ENCODE measurements at regions not wholly inside any gene's neighbourhood (a gene's known extent, or its start where the extent isn't known, plus 50 kb on each side); places are given as distances from the start of the nearest gene placed in this dataset.

GRCh38 chr3:55288657-55289056 is 198.4 kb downstream of the WNT5A start:
- H3K4me3 ChIP-seq = no peak overlapping the region
- no peaks in the 10 kb centered on the region for H3K9me3 ChIP-seq
- H3K27me3 ChIP-seq = no peaks in the 10 kb centered on the region
- no peak for DNase-seq
- no peaks in the 10 kb centered on the region for H3K36me3 ChIP-seq
- no peak for TF ChIP-seq CTCF (IDR thresholded peaks at IDR 0.05)
- H3K4me1 ChIP-seq = no peaks in the 10 kb centered on the region
- H3K27ac ChIP-seq = no peak overlapping the region
- no peak overlapping the region for H3K9ac ChIP-seq (ENCODE audit: low read depth in 2 of 2, low read length in 2 of 2)
- intact Hi-C loops (cut with DNase I) = no loop called here

- DNase-seq = no peak
- Histone ChIP-seq H3K4me1 (no peaks in the 10 kb centered on the region), H3K9ac (ENCODE audit: low read depth in 2 of 2, low read length in 2 of 2) (no peak overlapping the region), H3K27me3 (no peaks in the 10 kb centered on the region), H3K36me3 (no peaks in the 10 kb centered on the region), H3K9me3 (no peaks in the 10 kb centered on the region), H3K27ac (no peak overlapping the region), H3K4me3 (no peak overlapping the region)
- no peak for TF ChIP-seq CTCF (IDR thresholded peaks at IDR 0.05)
- intact Hi-C loops (cut with DNase I) = no loop called here
Measured at GRCh38 chr3:55286693-55287092, 200.4 kb downstream of the WNT5A start.

- no peak overlapping the region for H3K4me3 ChIP-seq
- no peaks in the 10 kb centered on the region for H3K4me1 ChIP-seq
- H3K9me3 ChIP-seq = no peaks in the 10 kb centered on the region
- H3K9ac ChIP-seq (ENCODE audit: low read depth in 2 of 2, low read length in 2 of 2) = no peak overlapping the region
- H3K36me3 ChIP-seq = no peaks in the 10 kb centered on the region
- intact Hi-C loops (cut with DNase I) = no loop called here
- no peak for TF ChIP-seq CTCF (IDR thresholded peaks at IDR 0.05)
- H3K27ac ChIP-seq = no peak overlapping the region
- H3K27me3 ChIP-seq = no peaks in the 10 kb centered on the region
- DNase-seq = no peak
Measured at GRCh38 chr3:55285156-55285555, 201.9 kb downstream of the WNT5A start.

GRCh38 chr3:55283441-55283925 is 203.6 kb downstream of the WNT5A start:
- Histone ChIP-seq H3K27ac (no peak overlapping the region), H3K4me3 (no peak overlapping the region), H3K4me1 (no peaks in the 10 kb centered on the region), H3K27me3 (no peaks in the 10 kb centered on the region), H3K36me3 (no peaks in the 10 kb centered on the region), H3K9ac (ENCODE audit: low read depth in 2 of 2, low read length in 2 of 2) (no peak overlapping the region), H3K9me3 (no peaks in the 10 kb centered on the region)
- no peak for TF ChIP-seq CTCF (IDR thresholded peaks at IDR 0.05)
- intact Hi-C loops (cut with DNase I) = no loop called here
- DNase-seq = no peak

- Histone ChIP-seq H3K9ac (ENCODE audit: low read depth in 2 of 2, low read length in 2 of 2) (no peak overlapping the region), H3K9me3 (no peaks in the 10 kb centered on the region), H3K27ac (no peak overlapping the region), H3K36me3 (no peaks in the 10 kb centered on the region), H3K27me3 (no peaks in the 10 kb centered on the region), H3K4me1 (no peaks in the 10 kb centered on the region), H3K4me3 (no peak overlapping the region)
- DNase-seq = no peak
- TF ChIP-seq CTCF (IDR thresholded peaks at IDR 0.05) = no peak
- intact Hi-C loops (cut with DNase I) = no loop called here
Measured at GRCh38 chr3:55282994-55283393, 204.1 kb downstream of the WNT5A start.

All from colonic mucosa (tissue), 4 donors.